HCT116 (cell line): ENCODE measurements at regions not wholly inside any gene's neighbourhood (a gene's known extent, or its start where the extent isn't known, plus 50 kb on each side); places are given as distances from the start of the nearest gene placed in this dataset.

Experiments
- ATAC-seq: fragments of 200-7000 bp; cut with Tn5 transposase; 2 replicates; pipeline ENCODE4 v1.9.1; 2020; ENCODE audit warnings: mild to moderate bottlenecking, moderate library complexity
- BruUV-seq: library from RNA; stranded (reverse); fragments of 400-500 nt; replicated peaks from 2 replicates; lab custom pipeline; 2021; lab: Mats Ljungman, UMichigan
- CTCF ChIA-PET: fragments of 300-600 bp; sonication (Branson Sonifier 250); formaldehyde crosslinking; loops from one replicate; lab custom pipeline; 2021; ENCODE audit warnings: antibody characterized with exemption; lab: Charles Lee
- POLR2A ChIA-PET: fragments of 300-600, 350-600 bp; sonication (Branson Sonifier 250); formaldehyde crosslinking; loops from one replicate; lab custom pipeline; 2021; ENCODE audit warnings: antibody characterized with exemption; lab: Charles Lee
- RAD21 ChIA-PET, 2 experiments: fragments of 300-600 bp; sonication (Branson Sonifier 250); formaldehyde crosslinking; loops; one replicate each; lab custom pipeline; 2023; ENCODE audit warnings: low total read pairs in 2 of 2; ENCODE audit not compliant: uncharacterized antibody in 2 of 2, unreplicated experiment in 2 of 2, low non-redundant PET in 1 of 2; lab: Charles Lee
- DNase-seq: peaks from one replicate; pipeline ENCODE4 v3.0.0-alpha.2; 2010; ENCODE audit warnings: low read depth, low spot score
- H2AFZ ChIP-seq: fragments of 200-600 bp; shearing (Covaris generic), sonication (generic); 2 replicates; pipeline ENCODE4 v1.6.1; 2017; ENCODE audit warnings: low read depth, mixed run types, mixed read lengths, antibody characterized with exemption, low read length; ENCODE audit not compliant: poor library complexity, severe bottlenecking
- H3K27ac ChIP-seq: 2 replicates; pipeline ENCODE4 v1.5.1; 2012; ENCODE audit warnings: low read depth, low read length
- H3K27me3 ChIP-seq: fragments of 200-600 bp; sonication (generic); 2 replicates; pipeline ENCODE4 v1.6.1; 2016; ENCODE audit warnings: mixed run types, low read length, mixed read lengths; ENCODE audit not compliant: insufficient read depth
- H3K36me3 ChIP-seq, 2 experiments: fragments of 200-500 bp in 1 of 2; fragments of 200-600 bp in 1 of 2; sonication (Bioruptor generic) in 1 of 2; sonication (generic) in 1 of 2; 2 replicates each; pipeline versions ENCODE4 v1.5.1 to v1.6.1; 2014 to 2016; ENCODE audit warnings: low read length in 2 of 2, inconsistent platforms in 1 of 2, mixed read lengths in 1 of 2, mixed run types in 1 of 2; ENCODE audit not compliant: insufficient read depth in 2 of 2, control insufficient read depth in 1 of 2
- H3K4me1 ChIP-seq, 2 experiments: fragments of 200-600 bp in 1 of 2; sonication (generic) in 1 of 2; 2 replicates each; pipeline versions ENCODE4 v1.5.1 to v1.6.1; 2012 to 2017; ENCODE audit warnings: low read length in 2 of 2, inconsistent platforms in 1 of 2, mild to moderate bottlenecking in 1 of 2, mixed read lengths in 1 of 2, mixed run types in 1 of 2, moderate library complexity in 1 of 2; ENCODE audit not compliant: insufficient read depth in 2 of 2, control insufficient read depth in 1 of 2
- H3K4me2 ChIP-seq: fragments of 200-600 bp; sonication (generic); 2 replicates; pipeline ENCODE4 v1.6.1; 2017; ENCODE audit warnings: mixed run types, low read length, mixed read lengths
- H3K4me3 ChIP-seq, 2 experiments: fragments of 200-600 bp in 1 of 2; sonication (generic) in 1 of 2; replicated peaks in 1 of 2; 2 replicates each; pipeline ENCODE4 v1.5.1; 2011 to 2016; ENCODE audit warnings: low read length in 2 of 2, control low read depth in 1 of 2, low read depth in 1 of 2, mild to moderate bottlenecking in 1 of 2, mixed read lengths in 1 of 2, mixed run types in 1 of 2
- H3K79me2 ChIP-seq: fragments of 200-600 bp; sonication (generic); 2 replicates; pipeline ENCODE4 v1.6.1; 2017; ENCODE audit warnings: mild to moderate bottlenecking, mixed run types, low read length, moderate library complexity, mixed read lengths; ENCODE audit not compliant: insufficient read depth
- H3K9ac ChIP-seq: fragments of 200-600 bp; sonication (generic); 2 replicates; pipeline ENCODE4 v1.6.1; 2016; ENCODE audit warnings: low read length, mixed read lengths
- H3K9me2 ChIP-seq: fragments of 200-600 bp; sonication (generic), shearing (Covaris generic); 2 replicates; pipeline ENCODE4 v1.6.1; 2017; ENCODE audit warnings: mixed run types, mild to moderate bottlenecking, moderate library complexity; ENCODE audit not compliant: insufficient read depth
- H3K9me3 ChIP-seq, 2 experiments: fragments of 200-500 bp in 1 of 2; fragments of 200-600 bp in 1 of 2; sonication (Bioruptor generic) in 1 of 2; sonication (generic) in 1 of 2; 2 replicates each; pipeline ENCODE4 v1.6.1; 2014 to 2017; ENCODE audit warnings: low read length in 2 of 2, mixed read lengths in 2 of 2, inconsistent platforms in 1 of 2, low read depth in 1 of 2, mild to moderate bottlenecking in 1 of 2, mixed run types in 1 of 2, moderate library complexity in 1 of 2; ENCODE audit not compliant: control insufficient read depth in 1 of 2, insufficient read depth in 1 of 2
- H4K20me1 ChIP-seq: fragments of 200-600 bp; sonication (generic), shearing (Covaris generic); 2 replicates; pipeline ENCODE4 v1.6.1; 2017; ENCODE audit warnings: mixed run types, mild to moderate bottlenecking, moderate library complexity; ENCODE audit not compliant: insufficient read depth
- CEBPB ChIP-seq: IDR thresholded peaks from 2 replicates; pipeline ENCODE4 v1.6.1; 2012; ENCODE audit warnings: low read depth
- EGR1 ChIP-seq: IDR thresholded peaks from 2 replicates; pipeline ENCODE4 v1.6.1; 2012; ENCODE audit warnings: low read depth
- ELF1 ChIP-seq: IDR thresholded peaks from 2 replicates; pipeline ENCODE4 v1.6.1; 2012; ENCODE audit warnings: low read depth, borderline replicate concordance
- EZH2 ChIP-seq: fragments of 200-600 bp; sonication (generic); IDR thresholded peaks from 2 replicates; pipeline ENCODE4 v1.6.1; 2017; ENCODE audit warnings: antibody characterized with exemption, mixed run types
- FOSL1 ChIP-seq: IDR thresholded peaks from 2 replicates; pipeline ENCODE4 v1.6.1; 2012; ENCODE audit warnings: low read depth
- POLR2A ChIP-seq: IDR thresholded peaks from 2 replicates; pipeline ENCODE4 v1.7.0; 2011; ENCODE audit warnings: borderline replicate concordance; ENCODE audit not compliant: insufficient read depth, insufficient read length; ENCODE audit errors: extremely low read depth
- POLR2AphosphoS5 ChIP-seq: IDR thresholded peaks from 2 replicates; pipeline ENCODE4 v1.6.1; 2011; ENCODE audit warnings: mild to moderate bottlenecking, low read depth, low read length, moderate library complexity
- REST ChIP-seq: IDR thresholded peaks from 2 replicates; pipeline ENCODE4 v1.6.1; 2012; ENCODE audit warnings: low read depth
- SIN3A ChIP-seq: IDR thresholded peaks from 2 replicates; pipeline ENCODE4 v1.6.1; 2012; ENCODE audit warnings: low read depth
- ZNF274 ChIP-seq: fragments of 200-500 bp; sonication (Bioruptor generic); IDR thresholded peaks from 2 replicates; pipeline ENCODE4 v1.6.1; 2014; ENCODE audit warnings: mild to moderate bottlenecking, low read depth, low read length, inconsistent platforms
- intact Hi-C: fragments of 100-400 bp; cut with micrococcal nuclease; formaldehyde crosslinking; loops from 2 replicates; pipeline ENCODE4 v1.10.0; 2022

GRCh38 chr12:77392467-77393088 lies 327.2 kb upstream of the E2F7 start:
- H3K36me3 ChIP-seq, result no peaks in the 10 kb centered on the region
- no peaks in the 10 kb centered on the region for H3K9me3 ChIP-seq
- no peak overlapping the region for H3K27ac ChIP-seq
- ChIA-PET POLR2A (no interaction called here), CTCF (no interaction called here), RAD21 (no interaction called here)
- no TSS peak for BruUV-seq
- no peak overlapping the region for H3K9ac ChIP-seq
- H2AFZ ChIP-seq, result no peak overlapping the region
- intact Hi-C loops, result no loop called here
- no peaks in the 10 kb centered on the region for H3K79me2 ChIP-seq
- no peaks in the 10 kb centered on the region for H4K20me1 ChIP-seq
- no peaks in the 10 kb centered on the region for H3K4me1 ChIP-seq
- no peaks in the 10 kb centered on the region for H3K27me3 ChIP-seq
- H3K4me2 ChIP-seq, result no peak overlapping the region
- TF ChIP-seq EZH2 (no peak), ELF1 (no peak), CEBPB (no peak), ZNF274 (no peak), SIN3A (no peak), FOSL1 (no peak), EGR1 (no peak), POLR2AphosphoS5 (no peak), POLR2A (no peak), REST (no peak)
- DNase-seq (no peak), ATAC-seq (no peak)
- H3K9me2 ChIP-seq, result no peaks in the 10 kb centered on the region
- H3K4me3 ChIP-seq, result no peak overlapping the region
